ENCODE measurements at regions not wholly inside any gene's neighbourhood (a gene's known extent, or its start where the extent isn't known, plus 50 kb on each side); places are given as distances from the start of the nearest gene placed in this dataset.

DNA sequence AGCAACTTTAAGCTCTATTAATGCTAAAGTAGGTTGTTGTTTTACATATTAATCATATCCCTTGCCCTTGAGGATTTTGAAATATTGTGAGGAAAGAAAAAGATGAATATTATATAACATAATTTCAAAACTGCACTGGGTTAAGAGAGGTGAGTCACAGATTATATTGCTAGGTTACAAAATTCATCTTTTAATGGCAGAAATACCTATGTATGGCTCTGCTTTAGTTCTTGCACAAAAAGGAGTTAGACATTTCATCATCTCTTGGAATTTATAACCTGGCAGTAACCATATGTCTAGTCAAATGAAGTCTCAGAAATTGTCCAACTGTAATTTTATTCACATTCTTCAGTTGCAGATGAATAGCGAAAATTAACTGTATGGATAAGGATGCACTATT lies 2041.1 kb downstream of the OLFM4 start:
- no peak overlapping the region for H3K27ac ChIP-seq
- H3K4me3 ChIP-seq (ENCODE audit: low read depth, low read length), result no peak overlapping the region
- no peaks in the 10 kb centered on the region for H3K9me3 ChIP-seq (ENCODE audit: severe bottlenecking)
- TF ChIP-seq, protein P1, sequence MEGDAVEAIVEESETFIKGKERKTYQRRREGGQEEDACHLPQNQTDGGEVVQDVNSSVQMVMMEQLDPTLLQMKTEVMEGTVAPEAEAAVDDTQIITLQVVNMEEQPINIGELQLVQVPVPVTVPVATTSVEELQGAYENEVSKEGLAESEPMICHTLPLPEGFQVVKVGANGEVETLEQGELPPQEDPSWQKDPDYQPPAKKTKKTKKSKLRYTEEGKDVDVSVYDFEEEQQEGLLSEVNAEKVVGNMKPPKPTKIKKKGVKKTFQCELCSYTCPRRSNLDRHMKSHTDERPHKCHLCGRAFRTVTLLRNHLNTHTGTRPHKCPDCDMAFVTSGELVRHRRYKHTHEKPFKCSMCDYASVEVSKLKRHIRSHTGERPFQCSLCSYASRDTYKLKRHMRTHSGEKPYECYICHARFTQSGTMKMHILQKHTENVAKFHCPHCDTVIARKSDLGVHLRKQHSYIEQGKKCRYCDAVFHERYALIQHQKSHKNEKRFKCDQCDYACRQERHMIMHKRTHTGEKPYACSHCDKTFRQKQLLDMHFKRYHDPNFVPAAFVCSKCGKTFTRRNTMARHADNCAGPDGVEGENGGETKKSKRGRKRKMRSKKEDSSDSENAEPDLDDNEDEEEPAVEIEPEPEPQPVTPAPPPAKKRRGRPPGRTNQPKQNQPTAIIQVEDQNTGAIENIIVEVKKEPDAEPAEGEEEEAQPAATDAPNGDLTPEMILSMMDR (IDR thresholded peaks at IDR 0.05; ENCODE audit: low read depth, low read length), result no peak
- DNase-seq, result no peak
- H3K36me3 ChIP-seq, result no peaks in the 10 kb centered on the region
- no peaks in the 10 kb centered on the region for H3K27me3 ChIP-seq (ENCODE audit: insufficient read depth, low read depth, severe bottlenecking)

DNA sequence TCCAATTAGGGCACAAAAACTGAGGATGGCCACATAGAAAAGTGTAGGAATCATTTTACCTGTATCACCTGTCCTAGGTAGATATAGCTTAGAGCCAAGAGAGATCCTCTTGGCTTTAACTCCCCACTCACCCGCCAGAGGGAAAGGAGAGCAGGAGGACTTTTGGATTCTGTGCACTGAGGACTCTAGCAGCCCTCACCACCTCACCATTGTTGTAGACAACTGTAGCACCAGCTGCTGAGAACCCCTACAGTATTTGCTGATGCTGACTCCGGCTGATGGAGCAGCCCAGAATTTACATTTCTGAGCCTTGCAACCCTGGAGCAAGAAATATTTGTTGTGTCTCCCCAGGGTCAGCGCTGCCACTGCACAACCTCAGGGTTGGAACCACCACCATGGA lies 2044.4 kb downstream of the OLFM4 start:
- H3K36me3 ChIP-seq, result no peaks in the 10 kb centered on the region
- H3K27me3 ChIP-seq (ENCODE audit: insufficient read depth, low read depth, severe bottlenecking), result no peaks in the 10 kb centered on the region
- H3K9me3 ChIP-seq (ENCODE audit: severe bottlenecking), result no peaks in the 10 kb centered on the region
- H3K27ac ChIP-seq, result no peak overlapping the region
- TF ChIP-seq, protein P1 (IDR thresholded peaks at IDR 0.05; ENCODE audit: low read depth, low read length), result no peak
- no peak for DNase-seq
- H3K4me3 ChIP-seq (ENCODE audit: low read depth, low read length), result no peak overlapping the region

DNA sequence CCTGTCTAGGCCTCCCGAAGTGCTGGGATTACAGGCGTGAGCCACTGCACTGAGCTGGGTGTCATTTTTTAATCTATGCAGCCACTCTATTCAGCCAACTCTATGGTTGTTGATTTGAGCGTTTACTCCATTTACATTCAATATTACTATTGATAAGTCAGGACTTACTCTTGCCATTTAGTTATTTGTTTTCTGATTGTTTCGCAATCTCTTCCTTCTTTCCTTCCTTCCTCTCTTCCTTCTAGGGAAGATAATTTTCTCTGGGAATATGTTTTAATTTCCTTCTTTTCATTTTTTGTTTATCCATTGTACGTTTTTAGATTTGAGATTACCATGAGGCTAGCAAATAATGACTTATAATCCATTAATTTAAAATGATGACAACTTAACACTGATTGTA lies 2056.0 kb downstream of the OLFM4 start:
- Histone ChIP-seq H3K4me3 (ENCODE audit: low read depth, low read length) (no peak overlapping the region), H3K27ac (no peak overlapping the region), H3K36me3 (no peaks in the 10 kb centered on the region), H3K27me3 (ENCODE audit: insufficient read depth, low read depth, severe bottlenecking) (no peaks in the 10 kb centered on the region), H3K9me3 (ENCODE audit: severe bottlenecking) (no peaks in the 10 kb centered on the region)
- TF ChIP-seq, protein P1 (IDR thresholded peaks at IDR 0.05; ENCODE audit: low read depth, low read length), result no peak
- DNase-seq, result no peak

DNA sequence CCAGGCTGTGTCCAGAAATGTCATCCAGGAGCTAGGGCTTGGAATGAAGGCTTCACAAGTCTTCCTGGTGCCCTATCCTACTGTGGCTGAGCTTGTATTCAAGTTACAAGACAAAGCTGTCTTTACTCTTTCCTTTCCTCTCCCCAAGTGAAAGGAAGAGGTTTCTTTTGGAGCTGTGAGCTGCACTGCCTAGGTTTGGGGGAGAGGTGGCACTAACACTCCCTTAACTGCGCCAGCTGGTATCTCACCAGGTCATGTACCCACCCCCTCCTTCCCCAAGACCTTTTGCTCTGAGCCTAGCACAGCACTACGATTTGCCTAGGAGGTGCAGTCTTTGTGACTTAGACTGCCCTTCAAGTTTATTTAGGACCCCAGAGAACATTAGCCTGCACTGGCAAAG lies 2053.6 kb upstream of the PRR20A start:
- no peak for DNase-seq

DNA sequence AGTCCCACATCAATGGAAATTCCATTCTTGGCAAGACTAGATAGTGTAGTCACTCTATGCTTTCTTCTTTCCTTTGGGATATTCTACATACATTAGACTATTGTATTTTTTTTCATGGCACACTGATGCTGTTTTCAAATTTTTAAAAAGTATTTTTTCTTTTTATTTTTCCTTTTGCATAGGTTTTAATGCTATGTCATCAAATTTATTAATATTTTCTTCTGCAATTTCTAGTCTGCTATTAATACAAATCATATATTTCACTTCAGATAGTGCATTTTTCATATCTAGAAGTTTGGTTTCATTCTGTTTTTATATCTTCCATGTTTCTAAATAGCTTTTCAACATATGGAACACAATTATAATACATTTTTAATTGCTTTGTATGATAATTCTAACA lies 2050.1 kb upstream of the PRR20A start:
- Histone ChIP-seq H3K36me3 (no peaks in the 10 kb centered on the region), H3K27me3 (ENCODE audit: insufficient read depth, low read depth, severe bottlenecking) (no peaks in the 10 kb centered on the region), H3K4me3 (ENCODE audit: low read depth, low read length) (no peak overlapping the region), H3K9me3 (ENCODE audit: severe bottlenecking) (no peaks in the 10 kb centered on the region), H3K27ac (no peak overlapping the region)
- TF ChIP-seq, protein P1 (IDR thresholded peaks at IDR 0.05; ENCODE audit: low read depth, low read length), result no peak
- DNase-seq, result no peak

More for the DNA sequence above, 2053.6 kb upstream of the PRR20A start:
- Histone ChIP-seq H3K36me3 (no peaks in the 10 kb centered on the region), H3K27ac (no peak overlapping the region), H3K27me3 (ENCODE audit: insufficient read depth, low read depth, severe bottlenecking) (no peaks in the 10 kb centered on the region), H3K4me3 (ENCODE audit: low read depth, low read length) (no peak overlapping the region), H3K9me3 (ENCODE audit: severe bottlenecking) (no peaks in the 10 kb centered on the region)
- TF ChIP-seq, protein P1 (IDR thresholded peaks at IDR 0.05; ENCODE audit: low read depth, low read length), result no peak

DNA sequence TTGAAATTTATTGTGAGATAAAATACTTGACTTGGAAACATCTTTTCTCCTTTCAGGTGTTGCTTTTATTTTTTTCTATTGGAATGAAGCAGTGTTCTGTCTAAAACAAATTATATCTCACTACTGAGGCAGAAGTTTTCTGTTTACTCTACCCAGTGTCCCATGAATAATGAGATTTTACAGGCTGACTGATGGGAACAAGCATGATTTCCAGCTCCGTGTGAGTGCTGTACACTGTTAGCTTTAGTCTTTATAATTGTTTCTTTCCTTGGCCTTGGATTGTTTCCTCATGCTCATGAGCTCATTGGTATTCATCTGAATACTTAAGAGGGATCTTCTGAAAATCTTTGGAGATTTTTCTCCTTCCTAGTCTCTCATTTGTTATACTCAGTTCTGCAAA lies 2049.5 kb upstream of the PRR20A start:
- TF ChIP-seq, protein P1 (IDR thresholded peaks at IDR 0.05; ENCODE audit: low read depth, low read length), result no peak
- H3K9me3 ChIP-seq (ENCODE audit: severe bottlenecking), result no peaks in the 10 kb centered on the region
- H3K27ac ChIP-seq, result no peak overlapping the region
- DNase-seq, result no peak
- H3K27me3 ChIP-seq (ENCODE audit: insufficient read depth, low read depth, severe bottlenecking), result no peaks in the 10 kb centered on the region
- H3K4me3 ChIP-seq (ENCODE audit: low read depth, low read length), result no peak overlapping the region
- no peaks in the 10 kb centered on the region for H3K36me3 ChIP-seq
